HAP-1 (cell line): ENCODE measurements at regions not wholly inside any gene's neighbourhood (a gene's known extent, or its start where the extent isn't known, plus 50 kb on each side); places are given as distances from the start of the nearest gene placed in this dataset.
"Not testable (repeated sequence)": the region's sequence is repeated elsewhere in the genome, so short reads cannot be mapped to it uniquely, and the experiment has no call there.

Experiments
- DNase-seq, 2 experiments: peaks; one replicate each; pipeline ENCODE4 v3.0.0-alpha.2; 2016 to 2020; ENCODE audit warnings: low spot score in 2 of 2
- H3K27me3 ChIP-seq: fragments of 250-450 bp; sonication (Bioruptor Pico); 2 replicates; pipeline ENCODE4 v1.5.1; 2020; ENCODE audit warnings: low read depth, mild to moderate bottlenecking, moderate library complexity
- H3K36me3 ChIP-seq: fragments of 250-450 bp; sonication (Bioruptor Pico); replicated peaks from 2 replicates; pipeline ENCODE4 v1.5.1; 2020; ENCODE audit warnings: mild to moderate bottlenecking
- H3K4me1 ChIP-seq: fragments of 250-450 bp; sonication (Bioruptor Pico); 2 replicates; pipeline ENCODE4 v1.5.1; 2020; ENCODE audit warnings: mild to moderate bottlenecking
- H3K4me3 ChIP-seq: fragments of 250-450 bp; sonication (Bioruptor Pico); 2 replicates; pipeline ENCODE4 v1.5.1; 2020; ENCODE audit warnings: mild to moderate bottlenecking, moderate library complexity
- H3K9me3 ChIP-seq: fragments of 250-450 bp; sonication (Bioruptor Pico); 2 replicates; pipeline ENCODE4 v1.5.1; 2020; ENCODE audit warnings: mild to moderate bottlenecking, moderate library complexity
- in situ Hi-C: fragments of 300-500 bp; cut with MboI; formaldehyde crosslinking; loops from 3 replicates; pipeline ENCODE4 v1.14.3; 2020; ENCODE audit warnings: low sequenced_read_pairs, inconsistent platforms, mixed read lengths

- Histone ChIP-seq H3K36me3 (no peaks in the 10 kb centered on the region), H3K4me3 (no peak overlapping the region), H3K4me1 (peaks cover 25% of the 10 kb centered on the region), H3K27me3 (no peaks in the 10 kb centered on the region), H3K9me3 (no peaks in the 10 kb centered on the region)
- in situ Hi-C loops: no loop called here
- no peak for DNase-seq
These were observed 112.5 kb upstream of the SPAG17 start for GRCh38 chr1:118297521-118297920.

- H3K4me1 ChIP-seq: peaks cover under 1% of the 10 kb centered on the region
- H3K27me3 ChIP-seq: no peaks in the 10 kb centered on the region
- no peaks in the 10 kb centered on the region for H3K9me3 ChIP-seq
- no peaks in the 10 kb centered on the region for H3K36me3 ChIP-seq
- in situ Hi-C loops: no loop called here
- no peak overlapping the region for H3K4me3 ChIP-seq
- DNase-seq: no peak
These were observed 110.0 kb upstream of the SPAG17 start for GRCh38 chr1:118294875-118295642.

GRCh38 chr1:118291661-118292060 is 106.6 kb upstream of the SPAG17 start:
- Histone ChIP-seq H3K4me1 (peaks cover 3% of the 10 kb centered on the region; the same call in 1 of the 2 replicates), H3K4me3 (no peak overlapping the region), H3K36me3 (no peaks in the 10 kb centered on the region), H3K9me3 (no peaks in the 10 kb centered on the region), H3K27me3 (no peaks in the 10 kb centered on the region)
- in situ Hi-C loops: no loop called here
- no peak for DNase-seq

- H3K27me3 ChIP-seq: no peaks in the 10 kb centered on the region
- in situ Hi-C loops: no loop called here
- no peaks in the 10 kb centered on the region for H3K36me3 ChIP-seq
- H3K9me3 ChIP-seq: no peaks in the 10 kb centered on the region
- H3K4me1 ChIP-seq: peaks cover 3% of the 10 kb centered on the region; the same call in 1 of the 2 replicates
- no peak for DNase-seq
- no peak overlapping the region for H3K4me3 ChIP-seq
These were observed 105.5 kb upstream of the SPAG17 start for GRCh38 chr1:118290571-118290970.

- no peak for DNase-seq
- no peaks in the 10 kb centered on the region for H3K9me3 ChIP-seq
- peaks cover 3% of the 10 kb centered on the region; the same call in 1 of the 2 replicates for H3K4me1 ChIP-seq
- no peaks in the 10 kb centered on the region for H3K27me3 ChIP-seq
- no peaks in the 10 kb centered on the region for H3K36me3 ChIP-seq
- H3K4me3 ChIP-seq: no peak overlapping the region
- in situ Hi-C loops: no loop called here
These were observed 105.0 kb upstream of the SPAG17 start for GRCh38 chr1:118290046-118290445.

GRCh38 chr1:118280656-118281055 is 95.6 kb upstream of the SPAG17 start:
- DNase-seq, in situ Hi-C loops: not testable (repeated sequence)

GRCh38 chr1:118275472-118276115 is 90.6 kb upstream of the SPAG17 start:
- Histone ChIP-seq H3K4me1 (peaks cover 17% of the 10 kb centered on the region), H3K36me3 (no peaks in the 10 kb centered on the region), H3K4me3 (no peak overlapping the region), H3K9me3 (no peaks in the 10 kb centered on the region), H3K27me3 (no peaks in the 10 kb centered on the region)
- peak; percentile 82 to 97 for DNase-seq
- in situ Hi-C loops: no loop called here

More at GRCh38 chr1:118280656-118281055, 95.6 kb upstream of the SPAG17 start:
- not testable (repeated sequence) for H3K4me3 ChIP-seq, H3K4me1 ChIP-seq, H3K27me3 ChIP-seq, H3K9me3 ChIP-seq, H3K36me3 ChIP-seq

- in situ Hi-C loops: no loop called here
- no peaks in the 10 kb centered on the region for H3K36me3 ChIP-seq
- H3K27me3 ChIP-seq: no peaks in the 10 kb centered on the region
- no peak overlapping the region for H3K4me3 ChIP-seq
- no peaks in the 10 kb centered on the region for H3K9me3 ChIP-seq
- H3K4me1 ChIP-seq: peaks cover 17% of the 10 kb centered on the region
- no peak for DNase-seq
These were observed 87.9 kb upstream of the SPAG17 start for GRCh38 chr1:118272884-118273283.

GRCh38 chr1:118271883-118272282 is 86.9 kb upstream of the SPAG17 start:
- in situ Hi-C loops: no loop called here
- Histone ChIP-seq H3K36me3 (no peaks in the 10 kb centered on the region), H3K4me3 (no peak overlapping the region), H3K4me1 (peaks cover 17% of the 10 kb centered on the region), H3K9me3 (no peaks in the 10 kb centered on the region), H3K27me3 (no peaks in the 10 kb centered on the region)
- no peak for DNase-seq

GRCh38 chr1:118269598-118269997 is 84.6 kb upstream of the SPAG17 start:
- Histone ChIP-seq H3K4me3 (no peak overlapping the region), H3K36me3 (no peaks in the 10 kb centered on the region), H3K27me3 (no peaks in the 10 kb centered on the region), H3K9me3 (no peaks in the 10 kb centered on the region), H3K4me1 (peaks cover 3% of the 10 kb centered on the region; the same call in 1 of the 2 replicates)
- no peak for DNase-seq
- in situ Hi-C loops: no loop called here

- Histone ChIP-seq H3K4me1 (no peaks in the 10 kb centered on the region), H3K36me3 (no peaks in the 10 kb centered on the region), H3K9me3 (no peaks in the 10 kb centered on the region), H3K4me3 (no peak overlapping the region), H3K27me3 (no peaks in the 10 kb centered on the region)
- no peak for DNase-seq
- in situ Hi-C loops: no loop called here
These were observed 81.4 kb upstream of the SPAG17 start for GRCh38 chr1:118266436-118266835.

GRCh38 chr1:118264343-118264742 is 79.3 kb upstream of the SPAG17 start:
- DNase-seq: no peak
- Histone ChIP-seq H3K4me3 (no peak overlapping the region), H3K27me3 (no peaks in the 10 kb centered on the region), H3K36me3 (no peaks in the 10 kb centered on the region), H3K9me3 (no peaks in the 10 kb centered on the region), H3K4me1 (no peaks in the 10 kb centered on the region)
- in situ Hi-C loops: no loop called here

GRCh38 chr1:118262865-118263264 is 77.8 kb upstream of the SPAG17 start:
- Histone ChIP-seq H3K4me1 (no peaks in the 10 kb centered on the region), H3K27me3 (no peaks in the 10 kb centered on the region), H3K9me3 (no peaks in the 10 kb centered on the region), H3K36me3 (no peaks in the 10 kb centered on the region), H3K4me3 (no peak overlapping the region)
- DNase-seq: no peak
- in situ Hi-C loops: no loop called here

GRCh38 chr1:118258975-118259374 is 73.9 kb upstream of the SPAG17 start:
- H3K36me3 ChIP-seq: no peaks in the 10 kb centered on the region
- H3K27me3 ChIP-seq: no peaks in the 10 kb centered on the region
- H3K4me3 ChIP-seq: no peak overlapping the region
- in situ Hi-C loops: no loop called here
- no peaks in the 10 kb centered on the region for H3K4me1 ChIP-seq
- no peaks in the 10 kb centered on the region for H3K9me3 ChIP-seq
- no peak for DNase-seq
